Activated T-cell treated with anti-CD3 and anti-CD28 coated beads, Interleukin-2, amount 50 U/mL, for 72 hours (primary cell): ENCODE measurements at regions not wholly inside any gene's neighbourhood (a gene's known extent, or its start where the extent isn't known, plus 50 kb on each side); places are given as distances from the start of the nearest gene placed in this dataset.
"Not testable (repeated sequence)": the region's sequence is repeated elsewhere in the genome, so short reads cannot be mapped to it uniquely, and the experiment has no call there.

Source experiments
- ATAC-seq, 2 donors: fragments of 150-1000 bp; cut with Tn5 transposase; replicated peaks in 1 of 2; 2 replicates each; pipeline ENCODE4 v1.10.0; 2021; ENCODE audit warnings: moderate library complexity in 2 of 2, mild to moderate bottlenecking in 1 of 2
- DNase-seq, 2 donors: peaks; one replicate each; pipeline ENCODE4 v3.0.0; 2021 to 2022; ENCODE audit warnings: mixed read lengths in 1 of 2
- H3K27ac Mint-ChIP-seq: one replicate; pipeline ENCODE4 v1.8.0; 2022; ENCODE audit warnings: mild to moderate bottlenecking, moderate library complexity, mixed read lengths
- H3K27me3 Mint-ChIP-seq: one replicate; pipeline ENCODE4 v1.8.0; 2022; ENCODE audit warnings: low read depth, mixed read lengths
- H3K36me3 Mint-ChIP-seq, 2 donors: one replicate each; pipeline ENCODE4 v1.8.0; 2022; ENCODE audit warnings: mixed read lengths in 2 of 2, mild to moderate bottlenecking in 1 of 2; ENCODE audit not compliant: insufficient read depth in 2 of 2
- H3K4me1 Mint-ChIP-seq: one replicate; pipeline ENCODE4 v1.8.0; 2022; ENCODE audit warnings: low read depth, mixed read lengths
- H3K4me3 Mint-ChIP-seq, 2 donors: one replicate each; pipeline ENCODE4 v1.8.0; 2022; ENCODE audit warnings: mild to moderate bottlenecking in 2 of 2, mixed read lengths in 2 of 2, moderate library complexity in 2 of 2
- H3K9me3 Mint-ChIP-seq, 2 donors: one replicate each; pipeline ENCODE4 v1.8.0; 2022; ENCODE audit warnings: mixed read lengths in 2 of 2

DNA sequence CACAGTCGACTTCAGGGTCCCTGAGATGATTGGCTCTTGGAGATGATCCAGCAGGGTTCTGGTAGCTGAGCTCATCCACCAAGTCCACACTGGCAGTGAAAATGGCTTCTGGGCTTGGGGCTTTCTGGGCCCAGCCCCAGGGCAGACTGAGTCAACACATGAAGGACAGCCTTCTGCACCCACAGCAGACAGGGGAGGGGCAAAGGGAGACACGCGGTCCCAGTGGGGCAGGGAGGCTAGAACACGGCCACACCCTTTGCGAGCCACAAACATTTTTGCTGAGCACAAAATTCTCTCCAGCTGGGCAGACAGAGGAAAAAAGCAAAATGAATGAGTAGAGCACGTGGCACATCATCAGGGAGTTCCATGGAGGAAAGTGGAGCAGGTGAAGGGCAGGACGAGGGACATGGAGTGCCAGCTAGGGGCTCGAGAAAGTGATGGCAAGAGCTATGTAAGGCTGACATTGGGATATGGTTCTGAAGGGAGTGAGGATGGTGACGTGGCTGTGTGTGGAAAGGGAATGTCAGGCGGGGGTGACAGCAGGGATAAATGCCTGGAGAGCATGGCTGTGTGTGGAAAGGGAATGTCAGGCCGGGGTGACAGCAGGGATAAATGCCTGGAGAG lies 70.2 kb upstream of the GOLGA6L6 start:
- not testable (repeated sequence) for ATAC-seq, H3K27me3 Mint-ChIP-seq, H3K9me3 Mint-ChIP-seq, H3K4me3 Mint-ChIP-seq, H3K27ac Mint-ChIP-seq, DNase-seq, H3K36me3 Mint-ChIP-seq, H3K4me1 Mint-ChIP-seq

DNA sequence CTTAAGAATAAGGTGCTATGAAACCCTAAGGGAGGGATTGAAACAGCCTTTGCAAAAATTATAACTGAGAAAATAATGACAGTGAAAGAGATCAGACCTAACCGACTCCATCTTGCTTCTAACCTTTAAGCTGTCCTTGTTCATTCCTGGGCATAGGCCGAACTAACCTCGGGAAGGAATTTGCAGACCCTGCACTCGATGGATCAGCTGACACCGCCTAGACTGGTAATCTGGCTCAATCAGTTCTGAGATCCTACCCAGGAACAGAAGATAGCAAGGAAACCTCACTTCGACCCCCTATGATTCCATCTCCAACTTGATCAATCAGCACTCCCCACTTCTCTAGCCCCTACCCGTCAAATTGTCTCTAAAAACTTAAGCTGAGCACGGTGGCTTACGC lies 66.6 kb upstream of the GOLGA6L6 start:
- H3K27ac Mint-ChIP-seq, ATAC-seq, H3K9me3 Mint-ChIP-seq: not testable (repeated sequence)

DNA sequence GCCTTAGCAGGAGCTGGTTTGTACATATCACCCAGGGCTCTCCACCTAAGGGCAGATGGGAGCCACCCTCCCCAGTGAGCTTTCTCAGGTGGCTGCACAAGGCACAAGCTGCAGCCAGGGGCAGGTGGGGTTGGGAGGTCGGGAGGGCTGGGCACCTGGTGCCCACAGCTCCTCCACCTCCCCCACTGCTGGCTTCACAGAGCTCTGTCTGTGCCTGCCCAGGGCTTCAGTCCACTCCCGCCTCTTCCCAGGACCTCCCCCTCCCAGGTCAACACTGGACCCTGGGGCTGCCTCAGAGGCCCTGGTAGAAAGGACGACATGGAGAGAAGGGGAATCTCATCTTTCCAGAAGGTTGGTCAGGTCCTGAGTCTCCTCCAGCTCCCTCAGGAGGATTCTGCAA lies 55.6 kb upstream of the GOLGA6L6 start:
- not testable (repeated sequence) for H3K27me3 Mint-ChIP-seq, H3K4me1 Mint-ChIP-seq, H3K9me3 Mint-ChIP-seq, ATAC-seq, H3K36me3 Mint-ChIP-seq, H3K4me3 Mint-ChIP-seq, DNase-seq, H3K27ac Mint-ChIP-seq

More for the DNA sequence above, 66.6 kb upstream of the GOLGA6L6 start:
- not testable (repeated sequence) for H3K36me3 Mint-ChIP-seq, H3K4me3 Mint-ChIP-seq, H3K27me3 Mint-ChIP-seq, H3K4me1 Mint-ChIP-seq, DNase-seq

DNA sequence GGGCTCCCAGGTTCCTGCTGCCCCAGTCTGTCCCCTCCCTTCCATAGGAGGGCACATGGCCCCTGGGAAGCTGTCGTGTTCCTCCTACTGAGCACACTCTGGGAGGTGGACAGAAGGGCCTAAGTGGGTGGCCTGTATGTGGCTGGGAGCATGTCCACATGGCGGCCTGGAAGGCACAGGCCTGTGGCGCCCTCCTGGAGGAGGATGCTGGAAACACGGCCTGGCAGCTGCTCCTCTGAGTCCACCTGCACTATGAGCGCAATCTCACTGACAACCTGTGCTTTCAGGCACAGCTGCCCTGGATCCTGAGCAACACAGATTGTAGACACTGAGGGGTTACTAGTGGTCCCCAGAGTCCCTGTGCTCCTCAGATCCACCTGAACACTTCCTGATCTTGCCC lies 52.6 kb upstream of the GOLGA6L6 start:
- DNase-seq, H3K27me3 Mint-ChIP-seq, H3K27ac Mint-ChIP-seq, H3K4me1 Mint-ChIP-seq, H3K36me3 Mint-ChIP-seq, H3K4me3 Mint-ChIP-seq, ATAC-seq, H3K9me3 Mint-ChIP-seq: not testable (repeated sequence)

DNA sequence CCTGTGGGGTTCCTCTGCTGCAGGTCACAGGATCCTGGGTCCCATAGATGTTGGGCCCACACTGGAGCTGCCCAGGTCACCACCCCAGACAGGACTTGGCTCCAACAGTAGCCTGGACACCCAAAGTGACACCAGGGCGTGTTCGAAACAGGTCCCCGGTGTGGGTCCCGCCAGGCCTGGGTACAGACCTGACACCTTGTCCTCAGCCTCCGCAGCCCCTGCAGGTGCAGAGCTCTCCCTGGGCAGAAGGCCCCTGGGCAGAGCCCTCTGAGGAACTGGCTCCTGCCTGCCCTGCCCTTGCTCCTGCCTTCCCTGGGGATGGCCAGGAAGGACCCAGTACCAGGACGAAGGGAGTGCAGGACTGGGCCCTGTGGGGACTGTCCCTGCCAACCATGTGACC lies 50.3 kb upstream of the GOLGA6L6 start:
- H3K27me3 Mint-ChIP-seq, ATAC-seq, DNase-seq, H3K9me3 Mint-ChIP-seq, H3K27ac Mint-ChIP-seq, H3K4me3 Mint-ChIP-seq, H3K4me1 Mint-ChIP-seq, H3K36me3 Mint-ChIP-seq: not testable (repeated sequence)
